ENCODE measurements at regions not wholly inside any gene's neighbourhood (a gene's known extent, or its start where the extent isn't known, plus 50 kb on each side); places are given as distances from the start of the nearest gene placed in this dataset.

- TF ChIP-seq NRF1 (IDR thresholded peaks at IDR 0.05; ENCODE audit: low read depth, low read length) (no peak), BRCA1 (IDR thresholded peaks at IDR 0.05; ENCODE audit: low read depth, low read length) (no peak), CBX8 (IDR thresholded peaks at IDR 0.05; ENCODE audit: borderline replicate concordance, low read depth, low read length) (no peak), TCF12 (IDR thresholded peaks at IDR 0.05; ENCODE audit: low read depth, low read length) (no peak), SP1 (IDR thresholded peaks at IDR 0.05; ENCODE audit: low read depth, low read length) (no peak)
- TF ChIP-seq, protein P1, sequence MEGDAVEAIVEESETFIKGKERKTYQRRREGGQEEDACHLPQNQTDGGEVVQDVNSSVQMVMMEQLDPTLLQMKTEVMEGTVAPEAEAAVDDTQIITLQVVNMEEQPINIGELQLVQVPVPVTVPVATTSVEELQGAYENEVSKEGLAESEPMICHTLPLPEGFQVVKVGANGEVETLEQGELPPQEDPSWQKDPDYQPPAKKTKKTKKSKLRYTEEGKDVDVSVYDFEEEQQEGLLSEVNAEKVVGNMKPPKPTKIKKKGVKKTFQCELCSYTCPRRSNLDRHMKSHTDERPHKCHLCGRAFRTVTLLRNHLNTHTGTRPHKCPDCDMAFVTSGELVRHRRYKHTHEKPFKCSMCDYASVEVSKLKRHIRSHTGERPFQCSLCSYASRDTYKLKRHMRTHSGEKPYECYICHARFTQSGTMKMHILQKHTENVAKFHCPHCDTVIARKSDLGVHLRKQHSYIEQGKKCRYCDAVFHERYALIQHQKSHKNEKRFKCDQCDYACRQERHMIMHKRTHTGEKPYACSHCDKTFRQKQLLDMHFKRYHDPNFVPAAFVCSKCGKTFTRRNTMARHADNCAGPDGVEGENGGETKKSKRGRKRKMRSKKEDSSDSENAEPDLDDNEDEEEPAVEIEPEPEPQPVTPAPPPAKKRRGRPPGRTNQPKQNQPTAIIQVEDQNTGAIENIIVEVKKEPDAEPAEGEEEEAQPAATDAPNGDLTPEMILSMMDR (IDR thresholded peaks at IDR 0.05; ENCODE audit: control extremely low read depth in 1 of 3, insufficient read depth in 1 of 3, low read depth in 1 of 3, low read length in 3 of 3) = no peak
Observed at GRCh38 chr6:99013661-99014060, 65.9 kb upstream of the FBXL4 start (continued).
